GM13977 (cell line): ENCODE measurements at regions not wholly inside any gene's neighbourhood (a gene's known extent, or its start where the extent isn't known, plus 50 kb on each side); places are given as distances from the start of the nearest gene placed in this dataset.
"Not testable (repeated sequence)": the region's sequence is repeated elsewhere in the genome, so short reads cannot be mapped to it uniquely, and the experiment has no call there.

Source experiments
- DNase-seq: peaks from one replicate; pipeline ENCODE4 v3.0.0; 2012; ENCODE audit warnings: low spot score
- in situ Hi-C: fragments of 300-500 bp; cut with MboI; formaldehyde crosslinking; loops from one replicate; pipeline ENCODE4 v1.12.0; 2022; ENCODE audit warnings: low sequenced_read_pairs, low pct_unique_long_range_greater_than_20kb, mixed read lengths, inconsistent platforms; ENCODE audit not compliant: unreplicated experiment
- TF ChIP-seq, protein P1 (sequence below): IDR thresholded peaks from 2 replicates; pipeline ENCODE4 v1.5.1; 2012; ENCODE audit warnings: mild to moderate bottlenecking, control low read depth; ENCODE audit not compliant: insufficient read depth; ENCODE audit errors: extremely low read depth, missing control alignments

- no peak for DNase-seq
- in situ Hi-C loops = no loop called here
- TF ChIP-seq, protein P1, sequence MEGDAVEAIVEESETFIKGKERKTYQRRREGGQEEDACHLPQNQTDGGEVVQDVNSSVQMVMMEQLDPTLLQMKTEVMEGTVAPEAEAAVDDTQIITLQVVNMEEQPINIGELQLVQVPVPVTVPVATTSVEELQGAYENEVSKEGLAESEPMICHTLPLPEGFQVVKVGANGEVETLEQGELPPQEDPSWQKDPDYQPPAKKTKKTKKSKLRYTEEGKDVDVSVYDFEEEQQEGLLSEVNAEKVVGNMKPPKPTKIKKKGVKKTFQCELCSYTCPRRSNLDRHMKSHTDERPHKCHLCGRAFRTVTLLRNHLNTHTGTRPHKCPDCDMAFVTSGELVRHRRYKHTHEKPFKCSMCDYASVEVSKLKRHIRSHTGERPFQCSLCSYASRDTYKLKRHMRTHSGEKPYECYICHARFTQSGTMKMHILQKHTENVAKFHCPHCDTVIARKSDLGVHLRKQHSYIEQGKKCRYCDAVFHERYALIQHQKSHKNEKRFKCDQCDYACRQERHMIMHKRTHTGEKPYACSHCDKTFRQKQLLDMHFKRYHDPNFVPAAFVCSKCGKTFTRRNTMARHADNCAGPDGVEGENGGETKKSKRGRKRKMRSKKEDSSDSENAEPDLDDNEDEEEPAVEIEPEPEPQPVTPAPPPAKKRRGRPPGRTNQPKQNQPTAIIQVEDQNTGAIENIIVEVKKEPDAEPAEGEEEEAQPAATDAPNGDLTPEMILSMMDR = no peak
Observed at GRCh38 chr3:87548271-87548670, 271.9 kb upstream of the POU1F1 start.

GRCh38 chr3:87546216-87546615 is 269.8 kb upstream of the POU1F1 start:
- TF ChIP-seq, protein P1 = no peak
- DNase-seq = no peak
- in situ Hi-C loops = no loop called here

DNA sequence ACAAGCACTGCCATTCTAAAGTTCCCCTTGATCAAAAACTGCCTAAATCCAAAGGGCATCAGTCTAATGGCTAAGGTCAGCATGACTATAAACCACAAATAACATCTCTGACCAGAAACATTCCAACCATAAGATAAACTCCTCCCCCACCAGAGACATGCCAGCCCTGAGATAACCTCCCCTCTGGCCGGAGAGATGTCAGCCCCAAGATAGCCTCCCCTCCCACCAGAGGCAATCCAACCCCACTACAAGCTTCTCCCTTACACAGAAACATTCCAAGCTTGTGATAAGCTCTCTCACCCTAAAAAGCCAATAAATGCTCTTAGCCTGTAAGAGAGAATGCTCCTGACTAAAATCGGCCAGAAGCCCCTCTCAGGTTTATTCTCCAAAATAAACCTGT is 267.0 kb upstream of the POU1F1 start:
- in situ Hi-C loops, DNase-seq: not testable (repeated sequence)

DNA sequence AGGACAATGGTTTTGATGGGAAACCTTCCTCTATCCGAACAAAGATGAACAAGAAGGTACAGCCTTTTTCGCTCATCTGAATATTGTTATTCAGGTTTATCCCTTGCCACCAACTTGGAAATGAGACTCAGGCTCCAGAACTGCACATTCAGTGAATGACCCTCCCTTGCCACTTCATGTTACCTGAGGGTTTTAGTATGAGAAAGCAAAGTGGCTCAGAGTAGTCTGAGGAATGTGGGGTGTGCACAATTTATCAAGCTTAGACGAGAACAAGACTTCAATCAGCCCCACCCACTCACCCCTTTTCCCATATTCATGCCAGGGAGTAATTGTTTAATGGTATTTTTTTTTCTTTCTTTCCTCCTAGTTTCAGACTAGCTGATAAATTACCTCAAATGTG is 265.3 kb upstream of the POU1F1 start:
- in situ Hi-C loops = no loop called here
- DNase-seq = no peak
- TF ChIP-seq, protein P1 = no peak

GRCh38 chr3:87538722-87539121 is 262.3 kb upstream of the POU1F1 start:
- in situ Hi-C loops, DNase-seq: not testable (repeated sequence)

- no peak for DNase-seq
- in situ Hi-C loops = no loop called here
- TF ChIP-seq, protein P1 = no peak
Observed at GRCh38 chr3:87509401-87509800, 233.0 kb upstream of the POU1F1 start.

- DNase-seq = no peak
- TF ChIP-seq, protein P1 = no peak
- in situ Hi-C loops = no loop called here
Observed at GRCh38 chr3:87508921-87509320, 232.5 kb upstream of the POU1F1 start.

- in situ Hi-C loops = no loop called here
- no peak for DNase-seq
- TF ChIP-seq, protein P1 = no peak
Observed at GRCh38 chr3:87507753-87508152, 231.4 kb upstream of the POU1F1 start.
